ENCODE measurements at regions not wholly inside any gene's neighbourhood (a gene's known extent, or its start where the extent isn't known, plus 50 kb on each side); places are given as distances from the start of the nearest gene placed in this dataset.

GRCh38 chr21:38735626-38736206 lies 70.0 kb upstream of the ETS2 start:
- Histone ChIP-seq H3K4me3 (no peak overlapping the region), H3K36me3 (ENCODE audit: insufficient read depth, low read length) (no peaks in the 10 kb centered on the region), H3K9ac (ENCODE audit: insufficient read length) (no peak overlapping the region), H3K9me3 (ENCODE audit: low read depth, low read length) (no peaks in the 10 kb centered on the region), H3K27ac (no peak overlapping the region)
- no peak for DNase-seq (ENCODE audit: low read depth, low spot score)
- no peak for TF ChIP-seq FOXP2 (optimal IDR thresholded peaks at IDR 0.05; ENCODE audit: control extremely low read depth, extremely low read length, insufficient read depth)
- no peak for TF ChIP-seq EZH2 (IDR thresholded peaks at IDR 0.05)
- TF ChIP-seq POLR2AphosphoS5 (IDR thresholded peaks at IDR 0.05; ENCODE audit: borderline replicate concordance, low read depth, low read length), result no peak

- no peak for DNase-seq (ENCODE audit: low read depth, low spot score)
- Histone ChIP-seq H3K4me3 (no peak overlapping the region), H3K36me3 (ENCODE audit: insufficient read depth, low read length) (no peaks in the 10 kb centered on the region), H3K9me3 (ENCODE audit: low read depth, low read length) (no peaks in the 10 kb centered on the region), H3K9ac (ENCODE audit: insufficient read length) (no peak overlapping the region), H3K27ac (no peak overlapping the region)
- TF ChIP-seq FOXP2 (optimal IDR thresholded peaks at IDR 0.05; ENCODE audit: control extremely low read depth, extremely low read length, insufficient read depth) (no peak), EZH2 (IDR thresholded peaks at IDR 0.05) (no peak), POLR2AphosphoS5 (IDR thresholded peaks at IDR 0.05; ENCODE audit: borderline replicate concordance, low read depth, low read length) (no peak)
Observed at GRCh38 chr21:38740090-38740489, 65.6 kb upstream of the ETS2 start.

- TF ChIP-seq POLR2AphosphoS5 (IDR thresholded peaks at IDR 0.05; ENCODE audit: borderline replicate concordance, low read depth, low read length) (no peak), EZH2 (IDR thresholded peaks at IDR 0.05) (no peak), FOXP2 (optimal IDR thresholded peaks at IDR 0.05; ENCODE audit: control extremely low read depth, extremely low read length, insufficient read depth) (no peak)
- no peak overlapping the region for H3K27ac ChIP-seq
- no peak for DNase-seq (ENCODE audit: low read depth, low spot score)
- H3K36me3 ChIP-seq (ENCODE audit: insufficient read depth, low read length), result no peaks in the 10 kb centered on the region
- H3K9me3 ChIP-seq (ENCODE audit: low read depth, low read length), result no peaks in the 10 kb centered on the region
- H3K9ac ChIP-seq (ENCODE audit: insufficient read length), result no peak overlapping the region
- H3K4me3 ChIP-seq, result no peak overlapping the region
Observed at GRCh38 chr21:38741092-38741949, 64.4 kb upstream of the ETS2 start.

GRCh38 chr21:38741950-38742256 lies 63.8 kb upstream of the ETS2 start:
- no peak for DNase-seq (ENCODE audit: low read depth, low spot score)
- Histone ChIP-seq H3K9me3 (ENCODE audit: low read depth, low read length) (no peaks in the 10 kb centered on the region), H3K36me3 (ENCODE audit: insufficient read depth, low read length) (no peaks in the 10 kb centered on the region), H3K4me3 (no peak overlapping the region), H3K27ac (no peak overlapping the region), H3K9ac (ENCODE audit: insufficient read length) (no peak overlapping the region)
- TF ChIP-seq EZH2 (IDR thresholded peaks at IDR 0.05) (no peak), FOXP2 (optimal IDR thresholded peaks at IDR 0.05; ENCODE audit: control extremely low read depth, extremely low read length, insufficient read depth) (no peak), POLR2AphosphoS5 (IDR thresholded peaks at IDR 0.05; ENCODE audit: borderline replicate concordance, low read depth, low read length) (no peak)

- H3K36me3 ChIP-seq (ENCODE audit: insufficient read depth, low read length), result no peaks in the 10 kb centered on the region
- H3K9me3 ChIP-seq (ENCODE audit: low read depth, low read length), result no peaks in the 10 kb centered on the region
- TF ChIP-seq POLR2AphosphoS5 (IDR thresholded peaks at IDR 0.05; ENCODE audit: borderline replicate concordance, low read depth, low read length) (no peak), EZH2 (IDR thresholded peaks at IDR 0.05) (no peak), FOXP2 (optimal IDR thresholded peaks at IDR 0.05; ENCODE audit: control extremely low read depth, extremely low read length, insufficient read depth) (no peak)
- no peak overlapping the region for H3K27ac ChIP-seq
- no peak overlapping the region for H3K4me3 ChIP-seq
- no peak overlapping the region for H3K9ac ChIP-seq (ENCODE audit: insufficient read length)
- no peak for DNase-seq (ENCODE audit: low read depth, low spot score)
Observed at GRCh38 chr21:38742580-38743260, 63.0 kb upstream of the ETS2 start.

- no peak overlapping the region for H3K27ac ChIP-seq
- H3K4me3 ChIP-seq, result no peak overlapping the region
- no peak for DNase-seq (ENCODE audit: low read depth, low spot score)
Observed at GRCh38 chr21:38743772-38744529, 61.8 kb upstream of the ETS2 start.

GRCh38 chr21:38744861-38745260 lies 60.9 kb upstream of the ETS2 start:
- no peak overlapping the region for H3K27ac ChIP-seq
- TF ChIP-seq EZH2 (IDR thresholded peaks at IDR 0.05), result no peak
- no peak for TF ChIP-seq POLR2AphosphoS5 (IDR thresholded peaks at IDR 0.05; ENCODE audit: borderline replicate concordance, low read depth, low read length)

More at GRCh38 chr21:38743772-38744529, 61.8 kb upstream of the ETS2 start:
- Histone ChIP-seq H3K9me3 (ENCODE audit: low read depth, low read length) (no peaks in the 10 kb centered on the region), H3K9ac (ENCODE audit: insufficient read length) (no peak overlapping the region), H3K36me3 (ENCODE audit: insufficient read depth, low read length) (no peaks in the 10 kb centered on the region)
- TF ChIP-seq POLR2AphosphoS5 (IDR thresholded peaks at IDR 0.05; ENCODE audit: borderline replicate concordance, low read depth, low read length), result no peak
- no peak for TF ChIP-seq EZH2 (IDR thresholded peaks at IDR 0.05)
- TF ChIP-seq FOXP2 (optimal IDR thresholded peaks at IDR 0.05; ENCODE audit: control extremely low read depth, extremely low read length, insufficient read depth), result no peak

GRCh38 chr21:38747810-38748209 lies 57.9 kb upstream of the ETS2 start:
- H3K4me3 ChIP-seq, result no peak overlapping the region
- TF ChIP-seq EZH2 (IDR thresholded peaks at IDR 0.05) (no peak), FOXP2 (optimal IDR thresholded peaks at IDR 0.05; ENCODE audit: control extremely low read depth, extremely low read length, insufficient read depth) (no peak), POLR2AphosphoS5 (IDR thresholded peaks at IDR 0.05; ENCODE audit: borderline replicate concordance, low read depth, low read length) (no peak)
- H3K27ac ChIP-seq, result no peak overlapping the region
- DNase-seq (ENCODE audit: low read depth, low spot score), result no peak
- H3K9ac ChIP-seq (ENCODE audit: insufficient read length), result no peak overlapping the region
- no peaks in the 10 kb centered on the region for H3K36me3 ChIP-seq (ENCODE audit: insufficient read depth, low read length)
- H3K9me3 ChIP-seq (ENCODE audit: low read depth, low read length), result no peaks in the 10 kb centered on the region

More at GRCh38 chr21:38744861-38745260, 60.9 kb upstream of the ETS2 start:
- DNase-seq (ENCODE audit: low read depth, low spot score), result no peak
- no peaks in the 10 kb centered on the region for H3K9me3 ChIP-seq (ENCODE audit: low read depth, low read length)
- no peak overlapping the region for H3K9ac ChIP-seq (ENCODE audit: insufficient read length)
- no peak overlapping the region for H3K4me3 ChIP-seq
- H3K36me3 ChIP-seq (ENCODE audit: insufficient read depth, low read length), result no peaks in the 10 kb centered on the region
